Stimulated activated effector memory CD8-positive, alpha-beta T cell treated with anti-CD3 and anti-CD28 coated beads, Interleukin-12 subunit alpha, Interleukin-12 subunit beta, amount 100 ng/mL, for 72 hours (primary cell): ENCODE measurements at regions not wholly inside any gene's neighbourhood (a gene's known extent, or its start where the extent isn't known, plus 50 kb on each side); places are given as distances from the start of the nearest gene placed in this dataset.

ENCODE experiments used
- ATAC-seq: fragments of 150-1000 bp; cut with Tn5 transposase; 2 replicates; pipeline ENCODE4 v1.10.0; 2021
- DNase-seq, 2 donors: peaks; one replicate each; pipeline ENCODE4 v3.0.0; 2021 to 2022; ENCODE audit warnings: low spot score in 2 of 2
- H3K27ac Mint-ChIP-seq: one replicate; pipeline ENCODE4 v1.8.0; 2022; ENCODE audit warnings: mild to moderate bottlenecking, mixed read lengths
- H3K36me3 Mint-ChIP-seq: one replicate; pipeline ENCODE4 v1.8.0; 2022; ENCODE audit warnings: mild to moderate bottlenecking, mixed read lengths
- H3K4me1 Mint-ChIP-seq: one replicate; pipeline ENCODE4 v1.8.0; 2022; ENCODE audit warnings: mixed read lengths
- H3K4me3 Mint-ChIP-seq: one replicate; pipeline ENCODE4 v1.8.0; 2022; ENCODE audit warnings: mild to moderate bottlenecking, mixed read lengths
- H3K9me3 Mint-ChIP-seq: one replicate; pipeline ENCODE4 v1.8.0; 2022; ENCODE audit warnings: mixed read lengths

DNA sequence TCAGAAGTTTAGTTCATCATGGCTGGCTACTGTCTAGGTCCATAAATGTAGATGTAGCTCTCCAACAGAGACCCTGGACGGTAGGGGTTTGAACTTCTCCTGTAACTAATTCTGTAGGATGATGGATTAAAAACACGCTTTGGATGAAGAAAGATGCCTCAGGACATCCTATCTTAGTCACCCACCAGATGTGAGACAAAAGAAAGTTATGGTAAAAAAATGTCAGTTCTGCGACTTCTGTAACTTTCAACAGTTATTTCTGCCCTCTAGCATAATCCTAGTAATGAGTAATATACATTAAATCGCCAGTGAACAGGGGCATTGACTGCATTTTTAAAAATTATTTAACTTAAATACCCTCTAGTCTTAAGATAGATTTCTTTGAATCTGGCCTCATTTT lies 210.1 kb upstream of the LRATD1 start:
- DNase-seq: no peak
- Mint-ChIP-seq H3K27ac (no peak overlapping the region), H3K4me1 (no peaks in the 10 kb centered on the region), H3K4me3 (no peak overlapping the region), H3K36me3 (no peaks in the 10 kb centered on the region), H3K9me3 (peaks cover 9% of the 10 kb centered on the region)
- no peak for ATAC-seq

GRCh38 chr2:14423145-14423906 lies 209.2 kb upstream of the LRATD1 start:
- Mint-ChIP-seq H3K36me3 (no peaks in the 10 kb centered on the region), H3K4me3 (no peak overlapping the region), H3K9me3 (peaks cover 4% of the 10 kb centered on the region), H3K27ac (no peak overlapping the region), H3K4me1 (no peaks in the 10 kb centered on the region)
- DNase-seq (no peak), ATAC-seq (no peak)

- H3K36me3 Mint-ChIP-seq: no peaks in the 10 kb centered on the region
- H3K4me1 Mint-ChIP-seq: no peaks in the 10 kb centered on the region
- ATAC-seq: no peak
- H3K9me3 Mint-ChIP-seq: peaks cover 4% of the 10 kb centered on the region
- no peak overlapping the region for H3K27ac Mint-ChIP-seq
- H3K4me3 Mint-ChIP-seq: no peak overlapping the region
- DNase-seq: no peak
Observed at GRCh38 chr2:14424478-14425390, 207.8 kb upstream of the LRATD1 start.

DNA sequence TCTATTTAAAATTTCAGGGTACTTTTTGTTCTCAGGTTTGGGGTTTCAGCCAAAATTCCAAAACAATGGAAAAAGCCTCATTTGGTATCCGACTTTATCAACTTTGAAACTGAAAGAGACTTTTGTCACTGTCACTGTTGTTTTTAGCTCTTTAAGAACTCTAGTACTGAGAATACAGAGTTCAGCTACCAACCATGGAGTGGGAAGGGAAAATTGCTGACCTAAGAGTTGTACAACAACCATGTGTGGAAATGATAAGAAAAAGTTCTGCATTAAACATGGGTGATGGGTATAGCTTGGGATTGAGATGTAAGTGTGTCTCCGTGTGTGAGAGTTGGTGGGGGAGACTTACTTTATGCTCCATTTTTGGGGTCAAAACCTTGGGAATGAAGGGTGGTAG lies 206.6 kb upstream of the LRATD1 start:
- no peak for DNase-seq
- Mint-ChIP-seq H3K9me3 (no peaks in the 10 kb centered on the region), H3K27ac (no peak overlapping the region), H3K4me3 (no peak overlapping the region), H3K36me3 (no peaks in the 10 kb centered on the region), H3K4me1 (no peaks in the 10 kb centered on the region)
- ATAC-seq: no peak

DNA sequence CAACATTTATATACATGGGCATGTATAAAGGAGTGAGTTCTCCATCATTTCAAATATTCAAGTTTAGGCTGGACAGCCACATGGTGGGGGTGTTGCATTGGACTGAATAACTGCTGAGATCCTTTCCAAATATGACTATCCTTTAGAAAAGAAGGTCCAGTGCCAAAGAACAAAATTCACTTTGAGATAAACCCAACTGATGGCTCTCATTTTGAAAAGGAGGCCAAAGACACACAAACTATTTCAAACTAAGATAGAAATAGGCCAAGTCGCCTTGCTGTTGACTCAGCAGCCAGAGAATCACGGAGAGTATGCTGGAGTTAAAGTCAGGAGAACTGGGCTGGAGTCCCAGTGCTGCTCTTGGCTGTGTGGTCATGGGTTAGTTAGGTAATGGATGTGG lies 204.5 kb upstream of the LRATD1 start:
- ATAC-seq: no peak
- Mint-ChIP-seq H3K36me3 (no peaks in the 10 kb centered on the region), H3K4me1 (no peaks in the 10 kb centered on the region), H3K4me3 (no peak overlapping the region), H3K27ac (no peak overlapping the region), H3K9me3 (no peaks in the 10 kb centered on the region)
- no peak for DNase-seq

- Mint-ChIP-seq H3K36me3 (no peaks in the 10 kb centered on the region), H3K4me1 (no peaks in the 10 kb centered on the region), H3K27ac (no peak overlapping the region), H3K9me3 (peaks cover 11% of the 10 kb centered on the region), H3K4me3 (no peak overlapping the region)
- ATAC-seq (no peak), DNase-seq (no peak)
Observed at GRCh38 chr2:14433946-14434495, 198.5 kb upstream of the LRATD1 start.

- no peak overlapping the region for H3K27ac Mint-ChIP-seq
- H3K9me3 Mint-ChIP-seq: peaks cover 2% of the 10 kb centered on the region
- H3K4me3 Mint-ChIP-seq: no peak overlapping the region
- no peaks in the 10 kb centered on the region for H3K36me3 Mint-ChIP-seq
- no peak for ATAC-seq
- no peak for DNase-seq
- H3K4me1 Mint-ChIP-seq: no peaks in the 10 kb centered on the region
Observed at GRCh38 chr2:14445670-14446069, 186.8 kb upstream of the LRATD1 start.

DNA sequence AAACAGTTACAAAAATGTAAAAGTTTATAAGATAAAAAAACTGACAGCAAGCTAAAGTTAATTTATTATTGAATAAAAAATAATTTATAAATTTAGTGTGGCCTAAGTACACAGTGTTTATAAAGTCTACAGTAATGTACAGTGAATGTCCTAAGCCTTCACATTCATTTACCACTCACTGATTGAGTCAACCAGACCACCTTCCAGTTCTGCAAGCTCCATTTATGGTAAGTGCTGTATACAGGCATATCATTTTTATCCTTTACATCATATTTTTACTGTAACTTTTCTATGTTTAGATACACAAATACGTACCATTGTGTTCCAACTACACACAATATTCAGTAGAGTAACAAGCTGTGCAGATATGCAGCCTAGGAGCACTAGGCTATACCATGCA lies 184.2 kb upstream of the LRATD1 start:
- DNase-seq (no peak), ATAC-seq (no peak)
- Mint-ChIP-seq H3K4me1 (no peaks in the 10 kb centered on the region), H3K36me3 (no peaks in the 10 kb centered on the region), H3K27ac (no peak overlapping the region), H3K4me3 (no peak overlapping the region), H3K9me3 (peaks cover 2% of the 10 kb centered on the region)

DNA sequence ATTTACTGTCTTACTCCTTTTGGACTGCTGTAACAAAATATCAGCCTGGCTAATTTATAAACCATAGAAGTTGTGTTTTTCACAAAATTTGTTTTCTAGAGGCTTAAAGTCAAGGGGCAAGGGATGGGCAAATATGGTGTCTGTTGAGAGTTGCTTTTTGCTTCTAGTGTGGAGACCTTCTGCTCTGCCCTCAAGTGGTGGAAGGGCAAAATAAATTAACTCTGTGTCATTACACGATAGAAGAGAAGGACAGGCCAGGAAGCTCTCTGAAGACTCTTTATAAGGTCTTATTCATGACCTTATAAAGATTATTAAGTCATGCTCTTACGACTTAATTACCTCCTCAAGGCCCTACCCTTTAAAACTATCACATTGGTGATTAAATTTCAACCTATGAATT lies 181.2 kb upstream of the LRATD1 start:
- no peak overlapping the region for H3K27ac Mint-ChIP-seq
- ATAC-seq (no peak), DNase-seq (no peak)
- H3K4me3 Mint-ChIP-seq: no peak overlapping the region
- no peaks in the 10 kb centered on the region for H3K36me3 Mint-ChIP-seq
- peaks cover 4% of the 10 kb centered on the region for H3K9me3 Mint-ChIP-seq
- no peaks in the 10 kb centered on the region for H3K4me1 Mint-ChIP-seq

GRCh38 chr2:14454202-14454601 lies 178.3 kb upstream of the LRATD1 start:
- no peak for DNase-seq
- Mint-ChIP-seq H3K36me3 (no peaks in the 10 kb centered on the region), H3K4me3 (no peak overlapping the region), H3K27ac (no peak overlapping the region), H3K4me1 (no peaks in the 10 kb centered on the region), H3K9me3 (peaks cover 13% of the 10 kb centered on the region)
- no peak for ATAC-seq

DNA sequence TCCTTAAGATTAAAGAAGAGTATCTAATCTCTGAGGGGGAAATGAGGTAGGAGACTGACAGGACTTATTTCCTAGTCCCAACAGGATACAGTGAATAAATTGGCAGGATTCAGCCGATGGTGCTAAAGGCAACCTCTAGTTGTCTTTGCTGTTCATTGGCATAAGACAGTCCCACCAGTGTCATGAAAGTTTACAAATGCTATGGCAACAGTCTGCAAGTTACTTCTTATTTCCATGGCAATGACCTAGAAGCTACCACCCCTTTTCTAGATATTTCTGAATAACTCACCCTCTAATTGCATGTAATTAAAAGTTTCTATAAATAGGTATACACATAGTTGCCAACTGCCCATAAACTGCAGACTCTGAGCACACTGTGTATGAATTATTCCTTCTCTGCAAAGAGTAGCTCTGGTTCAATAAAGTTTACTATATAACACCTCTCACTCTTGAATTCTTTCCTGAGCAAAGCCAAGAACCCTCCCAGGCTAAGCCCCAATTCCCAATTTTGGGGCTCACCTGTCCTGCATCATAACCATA lies 172.7 kb upstream of the LRATD1 start:
- Mint-ChIP-seq H3K27ac (no peak overlapping the region), H3K36me3 (no peaks in the 10 kb centered on the region), H3K9me3 (peaks cover 13% of the 10 kb centered on the region), H3K4me1 (no peaks in the 10 kb centered on the region), H3K4me3 (no peak overlapping the region)
- no peak for DNase-seq
- ATAC-seq: no peak

- ATAC-seq: no peak
- Mint-ChIP-seq H3K27ac (no peak overlapping the region), H3K4me1 (no peaks in the 10 kb centered on the region), H3K36me3 (no peaks in the 10 kb centered on the region), H3K9me3 (no peaks in the 10 kb centered on the region), H3K4me3 (no peak overlapping the region)
- no peak for DNase-seq
Observed at GRCh38 chr2:14475994-14476393, 156.5 kb upstream of the LRATD1 start.

DNA sequence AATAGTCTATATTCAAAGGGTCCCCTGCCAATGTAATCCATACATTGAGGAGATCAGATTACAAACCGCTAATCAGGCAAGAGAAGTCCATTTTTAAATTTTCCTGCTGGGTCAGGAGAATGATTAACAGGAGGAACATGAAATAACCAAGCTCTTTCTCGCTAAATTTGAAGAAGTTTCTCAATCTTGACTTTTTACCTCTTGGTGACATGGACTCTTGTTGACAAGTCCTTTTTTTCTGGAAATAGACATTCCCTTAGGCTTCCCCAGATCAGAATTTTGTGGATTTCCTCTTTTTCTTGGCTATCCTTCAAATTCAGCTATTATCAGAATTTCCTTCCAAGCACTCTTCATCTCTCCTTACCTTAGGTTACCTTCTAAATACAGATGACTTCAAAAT lies 153.0 kb upstream of the LRATD1 start:
- DNase-seq (no peak), ATAC-seq (no peak)
- Mint-ChIP-seq H3K36me3 (no peaks in the 10 kb centered on the region), H3K4me3 (no peak overlapping the region), H3K9me3 (peaks cover 11% of the 10 kb centered on the region), H3K27ac (no peak overlapping the region), H3K4me1 (no peaks in the 10 kb centered on the region)

DNA sequence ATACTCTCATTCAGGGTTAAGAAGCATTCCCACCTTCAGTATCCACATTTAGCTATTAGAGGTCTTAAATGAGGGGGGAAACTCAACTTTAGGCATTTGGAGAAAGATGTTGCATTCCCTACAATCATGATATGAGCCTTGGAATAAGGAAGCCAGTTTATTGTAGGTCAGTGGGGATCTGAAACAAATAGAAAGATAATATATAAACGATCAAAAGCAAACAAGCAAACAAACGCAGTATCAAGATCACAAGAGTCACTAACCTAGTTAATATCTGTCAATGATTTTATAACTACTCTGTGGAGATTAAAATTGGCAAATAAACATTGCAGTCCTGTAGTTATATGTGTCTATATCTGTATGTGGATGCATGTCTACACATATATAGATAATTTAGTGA lies 152.4 kb upstream of the LRATD1 start:
- DNase-seq (no peak), ATAC-seq (no peak)
- Mint-ChIP-seq H3K9me3 (peaks cover 13% of the 10 kb centered on the region), H3K4me3 (no peak overlapping the region), H3K4me1 (no peaks in the 10 kb centered on the region), H3K36me3 (no peaks in the 10 kb centered on the region), H3K27ac (no peak overlapping the region)

- Mint-ChIP-seq H3K9me3 (peaks cover 17% of the 10 kb centered on the region), H3K27ac (no peak overlapping the region), H3K4me1 (no peaks in the 10 kb centered on the region), H3K36me3 (no peaks in the 10 kb centered on the region), H3K4me3 (no peak overlapping the region)
- ATAC-seq (no peak), DNase-seq (no peak)
Observed at GRCh38 chr2:14480906-14481305, 151.6 kb upstream of the LRATD1 start.
